ENCODE measurements at regions not wholly inside any gene's neighbourhood (a gene's known extent, or its start where the extent isn't known, plus 50 kb on each side); places are given as distances from the start of the nearest gene placed in this dataset.

DNA sequence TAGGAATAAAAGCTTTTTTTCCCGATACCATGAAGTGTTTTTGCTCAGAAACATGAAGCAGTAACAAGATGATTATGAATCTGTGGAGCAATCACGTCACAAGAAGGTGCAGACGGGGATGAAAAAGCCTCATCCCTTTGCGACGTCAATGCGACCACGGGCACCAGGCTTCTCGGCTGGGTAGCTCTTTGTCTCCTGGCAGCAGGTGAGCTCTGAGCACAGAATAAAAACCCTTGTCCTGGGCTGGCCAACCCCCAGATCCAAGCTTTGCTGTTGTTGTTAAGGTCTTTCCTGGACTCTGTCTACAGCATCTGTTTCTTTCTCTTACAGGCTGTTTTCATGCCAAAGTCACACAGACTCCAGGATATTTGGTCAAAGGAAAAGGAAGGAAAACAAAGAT lies 113.8 kb downstream of the ANKRD18B start:
- no peaks in the 10 kb centered on the region for H3K9me2 ChIP-seq (replicated peaks; ENCODE audit: insufficient read depth, low read length)
- TF ChIP-seq EZH2phosphoT487 (conservative IDR thresholded peaks at IDR 0.05; ENCODE audit: low read length) (no peak), CTCF (IDR thresholded peaks at IDR 0.05; ENCODE audit: insufficient read depth, low read length, poor library complexity, severe bottlenecking) (no peak)
- no peak overlapping the region for H2AFZ ChIP-seq (ENCODE audit: low read depth, low read length, severe bottlenecking)
- H3K9ac ChIP-seq (ENCODE audit: low read length), result no peak overlapping the region
- no peaks in the 10 kb centered on the region for H3K9me3 ChIP-seq (ENCODE audit: insufficient read depth, low read length)
- no peaks in the 10 kb centered on the region for H3K36me3 ChIP-seq (ENCODE audit: low read length)
- no peaks in the 10 kb centered on the region for H3K27me3 ChIP-seq (ENCODE audit: low read length)
- H3F3A ChIP-seq (ENCODE audit: insufficient read depth), result no peaks in the 10 kb centered on the region
- H3K4me3 ChIP-seq (ENCODE audit: insufficient read depth, low read length, poor library complexity, severe bottlenecking), result no peak overlapping the region
- H3K27ac ChIP-seq (ENCODE audit: low read depth, low read length), result no peak overlapping the region
- H4K20me1 ChIP-seq (ENCODE audit: low read depth, low read length), result no peaks in the 10 kb centered on the region
- H3K4me2 ChIP-seq (ENCODE audit: low read depth, low read length, poor library complexity, severe bottlenecking), result no peak overlapping the region
- H3K79me2 ChIP-seq (ENCODE audit: insufficient read depth, low read length), result no peaks in the 10 kb centered on the region

GRCh38 chr9:33638391-33638915 lies 114.4 kb downstream of the ANKRD18B start:
- Histone ChIP-seq H3K27ac (ENCODE audit: low read depth, low read length) (no peak overlapping the region), H2AFZ (ENCODE audit: low read depth, low read length, severe bottlenecking) (no peak overlapping the region), H3K9ac (ENCODE audit: low read length) (no peak overlapping the region), H4K20me1 (ENCODE audit: low read depth, low read length) (no peaks in the 10 kb centered on the region), H3K4me3 (ENCODE audit: insufficient read depth, low read length, poor library complexity, severe bottlenecking) (no peak overlapping the region), H3F3A (ENCODE audit: insufficient read depth) (no peaks in the 10 kb centered on the region), H3K36me3 (ENCODE audit: low read length) (no peaks in the 10 kb centered on the region), H3K4me2 (ENCODE audit: low read depth, low read length, poor library complexity, severe bottlenecking) (no peak overlapping the region), H3K9me3 (ENCODE audit: insufficient read depth, low read length) (no peaks in the 10 kb centered on the region), H3K79me2 (ENCODE audit: insufficient read depth, low read length) (no peaks in the 10 kb centered on the region), H3K27me3 (ENCODE audit: low read length) (no peaks in the 10 kb centered on the region), H3K9me2 (replicated peaks; ENCODE audit: insufficient read depth, low read length) (no peaks in the 10 kb centered on the region)
- TF ChIP-seq CTCF (IDR thresholded peaks at IDR 0.05; ENCODE audit: insufficient read depth, low read length, poor library complexity, severe bottlenecking) (no peak), EZH2phosphoT487 (conservative IDR thresholded peaks at IDR 0.05; ENCODE audit: low read length) (no peak)

DNA sequence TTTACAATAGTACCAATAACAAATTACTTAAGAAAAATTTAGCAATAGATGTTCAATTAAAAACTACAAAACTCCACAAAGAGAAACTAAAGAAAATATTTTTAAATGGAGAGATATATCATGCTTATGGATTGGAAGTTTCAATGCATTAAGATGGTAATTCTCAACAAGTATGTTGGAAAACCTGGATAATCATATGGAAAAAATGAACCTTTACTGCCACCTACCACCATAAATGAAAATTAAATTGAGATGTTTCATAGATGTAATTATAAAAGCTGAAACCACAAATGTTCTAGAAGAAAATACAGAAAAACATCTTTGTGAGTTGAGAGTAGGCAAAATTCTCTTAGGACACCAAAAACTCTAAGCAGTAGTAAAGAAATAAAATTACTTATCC lies 121.7 kb downstream of the ANKRD18B start:
- Histone ChIP-seq H3K36me3 (ENCODE audit: low read length) (no peaks in the 10 kb centered on the region), H3K27me3 (ENCODE audit: low read length) (no peaks in the 10 kb centered on the region), H3K9me3 (ENCODE audit: insufficient read depth, low read length) (no peaks in the 10 kb centered on the region), H3K9ac (ENCODE audit: low read length) (no peak overlapping the region), H3K4me3 (ENCODE audit: insufficient read depth, low read length, poor library complexity, severe bottlenecking) (no peak overlapping the region), H2AFZ (ENCODE audit: low read depth, low read length, severe bottlenecking) (no peak overlapping the region), H3K27ac (ENCODE audit: low read depth, low read length) (no peak overlapping the region), H3F3A (ENCODE audit: insufficient read depth) (no peaks in the 10 kb centered on the region), H3K79me2 (ENCODE audit: insufficient read depth, low read length) (no peaks in the 10 kb centered on the region), H3K4me2 (ENCODE audit: low read depth, low read length, poor library complexity, severe bottlenecking) (no peak overlapping the region), H3K9me2 (replicated peaks; ENCODE audit: insufficient read depth, low read length) (no peaks in the 10 kb centered on the region), H4K20me1 (ENCODE audit: low read depth, low read length) (no peaks in the 10 kb centered on the region)
- TF ChIP-seq CTCF (IDR thresholded peaks at IDR 0.05; ENCODE audit: insufficient read depth, low read length, poor library complexity, severe bottlenecking) (no peak), EZH2phosphoT487 (conservative IDR thresholded peaks at IDR 0.05; ENCODE audit: low read length) (no peak)
